GM18505 (cell line): ENCODE measurements at regions not wholly inside any gene's neighbourhood (a gene's known extent, or its start where the extent isn't known, plus 50 kb on each side); places are given as distances from the start of the nearest gene placed in this dataset.

Source experiments
- ATAC-seq: cut with Tn5 transposase; IDR thresholded peaks from one replicate; pipeline ENCODE4 v1.9.1; 2021; ENCODE audit not compliant: unreplicated experiment
- POLR2A ChIP-seq: IDR thresholded peaks from 4 replicates; pipeline ENCODE4 v1.6.1; 2011; ENCODE audit warnings: borderline replicate concordance; ENCODE audit not compliant: insufficient read depth, insufficient read length; ENCODE audit errors: extremely low read depth

DNA sequence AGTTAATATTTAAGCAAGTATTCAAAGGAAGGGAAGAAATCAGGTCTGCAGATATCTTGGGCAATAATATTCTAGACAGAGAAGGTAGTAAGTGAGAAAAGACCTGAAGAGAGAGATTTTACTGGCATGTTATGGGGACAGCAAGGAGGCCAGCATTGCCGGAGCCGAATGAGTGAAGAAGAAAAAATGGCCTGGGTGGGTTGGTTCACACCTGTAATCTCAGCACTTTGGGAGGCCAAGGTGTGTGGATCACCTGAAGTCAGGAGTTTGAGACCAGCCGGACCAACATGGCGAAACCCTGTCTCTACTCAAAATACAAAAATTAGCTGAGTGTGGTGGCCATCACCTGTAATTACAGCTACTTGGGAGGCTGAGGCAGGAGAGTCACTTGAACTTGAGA, 164.7 kb downstream of the VGLL3 start:
- TF ChIP-seq POLR2A = no peak
- ATAC-seq = no peak

DNA sequence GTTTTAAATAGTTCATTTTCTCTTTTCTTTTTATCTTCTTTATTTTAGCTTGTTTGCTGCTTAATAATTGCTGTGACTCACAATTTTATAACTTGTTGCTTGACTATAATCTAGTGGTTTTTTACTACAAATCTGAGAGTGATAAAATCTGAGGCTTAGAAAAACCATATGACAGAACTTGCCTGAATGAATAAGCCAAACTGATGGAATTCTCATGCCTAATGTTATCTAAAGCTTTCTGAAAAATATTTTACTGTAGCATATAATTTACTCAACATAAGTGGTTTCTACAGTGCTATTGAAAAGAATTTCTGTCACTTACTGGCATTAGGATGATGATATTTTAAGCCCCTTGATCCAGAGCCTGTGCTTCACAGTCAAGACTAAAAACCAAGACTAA, 175.1 kb downstream of the VGLL3 start:
- no peak for TF ChIP-seq POLR2A
- no peak for ATAC-seq

DNA sequence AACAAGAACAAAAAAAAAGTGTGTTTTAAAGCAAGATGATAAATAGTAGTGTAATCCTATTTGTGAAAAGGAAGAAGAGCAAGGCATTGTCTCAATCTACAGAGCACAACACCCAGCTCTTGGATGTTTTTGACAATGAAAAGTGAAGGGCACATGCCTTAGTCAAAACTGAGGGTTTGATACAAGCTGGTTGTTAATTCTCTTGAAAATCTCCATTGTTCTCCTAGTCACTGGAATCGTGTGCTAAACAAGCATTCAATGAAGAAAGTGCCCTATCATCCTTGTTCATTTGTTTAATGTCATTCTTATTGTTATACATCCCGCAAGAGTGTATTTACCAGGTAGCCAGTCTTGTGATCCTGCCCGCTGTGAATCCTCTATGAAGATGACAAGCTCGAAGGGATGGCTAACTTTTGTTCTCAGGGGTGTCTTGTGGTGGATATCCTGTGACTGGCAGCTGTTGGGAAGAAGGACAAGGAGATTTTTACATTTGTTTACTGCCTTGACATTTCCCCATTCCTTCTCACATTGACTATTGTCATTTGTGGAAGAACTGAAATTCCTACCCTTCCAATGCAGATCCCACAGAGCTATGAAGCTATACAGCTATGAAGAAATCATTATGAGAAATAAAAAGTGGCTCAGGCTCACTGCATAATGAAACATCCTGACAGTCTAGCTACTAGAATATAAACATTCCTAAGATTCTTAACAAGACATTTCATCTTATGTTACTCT, 175.9 kb downstream of the VGLL3 start:
- no peak for TF ChIP-seq POLR2A
- no peak for ATAC-seq

DNA sequence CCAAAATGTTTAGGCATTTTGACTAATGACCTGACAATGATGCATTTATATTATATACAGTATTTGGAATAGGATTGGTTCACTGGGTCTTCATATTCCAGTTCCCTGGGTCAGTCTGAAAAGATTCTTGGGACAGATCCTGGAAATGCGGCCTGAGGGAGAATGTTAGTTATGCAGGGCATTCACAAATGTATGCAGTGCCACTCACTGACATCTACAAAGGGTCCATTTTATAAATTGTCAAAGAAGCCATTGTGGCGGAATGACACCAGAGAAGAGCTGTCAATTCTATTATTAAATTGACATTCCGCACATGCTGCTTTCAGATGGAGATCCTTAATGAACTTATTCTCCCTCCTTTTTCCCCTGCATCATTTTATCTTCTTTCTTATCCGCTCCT, 176.6 kb downstream of the VGLL3 start:
- no peak for ATAC-seq
- no peak for TF ChIP-seq POLR2A

DNA sequence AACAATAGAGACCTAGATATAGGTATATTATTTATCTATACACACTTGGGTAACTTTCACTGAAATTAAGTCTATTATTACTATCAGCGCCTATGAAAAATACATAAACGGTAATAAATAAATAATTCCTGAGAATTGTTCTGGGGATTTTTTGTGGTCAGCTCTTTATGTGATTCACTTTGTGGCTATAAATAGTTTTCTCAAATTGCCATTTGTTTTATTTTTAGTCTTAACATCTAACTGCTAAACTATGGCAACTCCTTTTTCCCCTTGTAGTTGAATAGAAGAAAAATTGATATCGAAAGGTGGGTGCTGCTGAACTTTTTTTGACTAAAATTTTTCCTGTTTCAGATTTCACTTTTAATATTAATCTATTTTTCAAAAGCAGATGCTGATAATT, 189.0 kb downstream of the VGLL3 start:
- no peak for TF ChIP-seq POLR2A
- ATAC-seq = no peak

DNA sequence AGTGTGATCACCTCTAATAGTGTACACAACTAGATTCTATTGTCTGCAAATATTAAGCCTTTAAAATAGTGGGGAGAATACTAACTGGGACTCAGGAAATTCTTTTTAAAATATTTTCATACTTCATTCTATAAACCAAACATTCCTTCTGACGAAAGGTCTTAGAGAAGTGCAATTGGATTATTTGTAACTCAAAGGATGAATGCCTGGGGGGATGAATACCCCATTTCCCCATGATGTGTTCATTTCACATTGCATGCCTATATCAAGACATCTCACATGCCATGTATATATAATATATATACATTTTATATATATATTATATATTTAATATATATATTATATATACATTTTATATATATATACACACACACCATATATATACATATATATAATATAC, 189.9 kb downstream of the VGLL3 start:
- no peak for ATAC-seq
- no peak for TF ChIP-seq POLR2A

DNA sequence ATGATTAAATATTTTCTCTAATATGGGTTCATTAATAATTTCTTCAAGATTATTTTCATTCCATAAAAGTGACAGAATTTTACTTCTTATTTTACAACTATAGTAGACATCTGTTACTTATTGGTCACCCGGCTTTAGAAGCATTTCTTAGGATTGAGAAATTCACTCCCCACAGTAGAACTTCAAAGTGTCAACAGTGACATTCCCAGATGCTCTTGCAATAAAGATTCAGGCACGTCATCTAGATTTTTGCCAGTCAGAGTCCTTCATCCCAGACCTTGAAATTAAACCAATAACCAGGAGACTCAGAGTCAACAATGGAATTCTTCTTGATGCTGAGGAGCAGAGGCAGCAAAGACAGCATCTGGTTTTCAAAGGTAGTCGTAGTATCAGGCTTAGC, 190.8 kb downstream of the VGLL3 start:
- no peak for TF ChIP-seq POLR2A
- no peak for ATAC-seq

DNA sequence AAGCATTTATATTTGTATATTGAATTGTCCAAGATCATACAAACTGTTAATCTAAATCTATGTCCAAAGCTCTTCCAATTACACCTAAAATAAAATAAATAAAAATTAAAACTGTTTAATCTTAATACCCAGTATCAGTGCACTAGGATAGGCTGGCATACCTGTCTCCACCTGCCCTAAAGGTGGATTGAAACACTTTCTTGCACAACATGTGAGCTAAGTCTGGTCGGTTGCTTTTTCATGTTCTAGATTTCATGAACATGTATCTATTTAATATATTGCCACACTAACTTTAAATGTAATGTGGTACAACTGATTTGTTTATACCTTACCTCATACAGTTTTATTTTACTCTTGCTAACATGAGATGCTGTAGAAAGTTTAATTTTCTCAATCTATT, 193.0 kb downstream of the VGLL3 start:
- ATAC-seq = no peak
- TF ChIP-seq POLR2A = no peak

DNA sequence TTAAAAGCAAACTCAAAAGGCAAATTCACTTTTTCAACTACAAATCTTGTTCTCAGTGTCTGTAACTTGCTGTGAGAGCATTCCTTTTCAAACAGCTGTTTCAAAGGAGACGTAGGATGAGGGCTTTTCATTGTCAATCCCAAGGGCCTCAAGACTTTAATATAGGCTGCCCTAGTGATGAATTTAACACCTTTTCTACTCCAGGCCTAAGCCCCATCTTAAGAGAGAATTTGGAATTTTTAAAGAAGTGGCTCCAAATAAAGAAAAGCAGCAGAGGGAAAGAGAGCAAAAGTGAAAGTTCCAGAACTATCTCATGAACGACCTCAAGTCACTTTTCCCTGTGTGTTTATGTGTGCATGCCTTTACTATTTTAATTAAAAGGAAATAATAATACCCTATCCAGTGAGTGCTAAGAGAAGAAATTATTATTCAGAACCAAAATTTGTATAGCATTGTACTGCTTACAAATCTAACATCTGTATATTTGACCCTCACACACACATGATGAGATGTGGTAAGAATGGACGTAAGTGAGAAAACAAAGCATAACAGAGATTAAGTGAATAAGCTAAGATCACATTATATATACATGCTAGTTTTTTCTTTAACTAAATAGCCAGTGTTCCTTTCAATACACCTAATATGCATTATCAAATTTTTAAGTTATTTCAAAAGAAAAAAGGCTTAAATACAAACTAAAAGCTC, 196.4 kb downstream of the VGLL3 start:
- no peak for ATAC-seq
- TF ChIP-seq POLR2A = no peak

DNA sequence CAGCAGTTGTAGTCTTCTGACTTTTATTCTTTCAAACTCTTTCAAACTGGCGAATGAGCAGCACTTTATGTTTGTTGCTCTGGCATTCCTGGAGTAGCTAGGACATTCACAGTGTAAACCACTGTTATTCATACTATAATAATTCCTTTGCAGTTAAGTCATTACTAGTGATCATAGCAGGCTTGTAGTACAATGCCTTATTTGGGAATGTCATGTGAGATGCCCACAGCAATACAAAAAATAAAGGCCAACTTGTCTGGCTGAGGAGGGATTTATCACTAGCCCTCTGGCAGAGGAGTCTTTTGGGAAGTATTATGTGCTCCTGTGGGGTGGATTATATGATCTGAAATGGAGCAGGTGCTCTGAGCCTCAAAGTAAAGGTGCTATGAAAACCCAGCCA, 197.2 kb downstream of the VGLL3 start:
- TF ChIP-seq POLR2A = no peak
- no peak for ATAC-seq

DNA sequence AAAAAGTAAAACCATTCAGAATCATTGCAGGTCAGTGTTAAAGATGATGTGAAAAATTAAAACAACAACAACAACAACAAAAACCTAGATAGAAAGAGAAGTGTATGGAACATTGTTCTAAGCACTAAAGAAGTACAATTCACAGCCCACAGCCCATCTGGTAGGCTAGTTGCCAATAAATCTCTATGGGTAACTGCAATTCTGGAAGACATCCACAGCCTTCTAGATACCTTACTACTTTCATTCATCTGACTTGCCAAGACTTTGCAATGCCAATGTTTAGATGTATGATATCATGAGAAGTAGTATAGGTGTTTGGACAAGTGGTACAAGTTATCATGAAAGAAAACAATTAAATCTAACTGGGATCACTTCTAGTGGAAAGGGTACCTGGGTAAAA, 198.6 kb downstream of the VGLL3 start:
- no peak for ATAC-seq

DNA sequence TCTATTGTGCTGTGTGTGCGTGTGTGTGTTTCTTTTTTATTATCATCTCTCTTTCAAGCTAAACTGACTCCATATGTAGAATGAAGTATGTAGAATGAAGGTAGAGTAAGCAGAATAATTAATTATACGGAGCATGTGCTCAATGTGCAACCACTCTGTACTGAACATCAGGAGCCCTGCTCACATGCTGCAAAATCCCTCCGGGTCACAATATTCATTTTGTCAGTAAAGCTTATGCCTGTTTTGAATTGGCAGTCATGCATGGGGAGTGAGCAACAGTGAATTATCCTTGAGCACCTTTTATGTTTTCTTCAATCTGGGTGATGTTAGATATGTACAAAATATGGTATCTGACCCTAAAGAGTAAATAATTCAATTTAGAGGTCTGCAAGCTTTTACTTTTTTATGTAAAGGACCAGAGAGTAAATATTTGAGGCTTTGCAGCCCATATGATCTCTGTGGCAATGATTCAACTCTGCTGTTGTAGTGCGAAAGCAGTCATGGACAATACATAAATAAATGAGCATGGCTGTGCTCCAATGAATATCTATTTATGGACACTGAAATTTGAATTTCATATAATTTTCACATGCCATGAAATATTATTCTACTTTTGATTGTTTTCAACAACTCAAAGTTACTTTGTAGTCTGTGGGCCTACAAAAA, 199.9 kb downstream of the VGLL3 start:
- no peak for ATAC-seq
- no peak for TF ChIP-seq POLR2A

More for the DNA sequence above, 198.6 kb downstream of the VGLL3 start:
- no peak for TF ChIP-seq POLR2A

DNA sequence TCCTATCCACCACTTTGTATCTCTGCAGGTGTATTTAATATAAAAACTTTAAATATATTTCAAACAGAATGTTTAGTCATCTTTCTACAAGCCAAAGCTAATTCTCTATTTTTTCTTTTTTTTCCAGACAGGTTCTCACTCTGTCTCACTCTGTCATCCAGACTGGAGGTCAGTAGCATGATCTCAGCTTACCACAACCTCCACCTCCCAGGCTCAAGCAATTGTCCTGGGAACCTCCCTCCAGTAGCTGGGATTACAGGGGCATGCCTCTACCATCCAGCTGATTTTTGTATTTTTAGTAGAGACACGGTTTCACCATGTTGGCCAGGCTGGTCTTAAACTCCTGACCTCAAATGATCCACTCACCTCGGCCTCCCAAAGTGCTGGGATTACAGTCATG, 202.6 kb downstream of the VGLL3 start:
- no peak for TF ChIP-seq POLR2A
- no peak for ATAC-seq

DNA sequence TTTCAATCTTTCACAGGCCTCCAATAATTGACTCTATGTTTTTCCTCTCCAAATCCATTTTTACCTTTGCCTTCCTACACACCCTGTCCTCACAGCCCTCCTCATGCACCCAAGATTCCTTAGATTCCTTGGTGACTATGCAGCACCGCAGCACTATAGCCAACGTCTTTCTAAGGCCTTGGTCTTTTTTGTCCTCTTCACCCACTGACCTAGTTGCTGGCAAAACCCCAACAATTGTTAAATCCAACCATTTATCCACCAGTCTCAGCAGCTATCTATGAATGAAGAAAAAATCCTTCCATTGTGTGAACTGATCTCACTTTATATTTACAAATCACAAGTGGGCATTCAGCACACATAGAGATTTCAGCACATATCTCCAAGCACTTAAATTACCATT, 203.9 kb downstream of the VGLL3 start:
- TF ChIP-seq POLR2A = no peak
- no peak for ATAC-seq
